ENCODE measurements at regions not wholly inside any gene's neighbourhood (a gene's known extent, or its start where the extent isn't known, plus 50 kb on each side); places are given as distances from the start of the nearest gene placed in this dataset.
A peak's percentile ranks its signal among the peaks of the same experiment; 100 is the strongest.

DNA sequence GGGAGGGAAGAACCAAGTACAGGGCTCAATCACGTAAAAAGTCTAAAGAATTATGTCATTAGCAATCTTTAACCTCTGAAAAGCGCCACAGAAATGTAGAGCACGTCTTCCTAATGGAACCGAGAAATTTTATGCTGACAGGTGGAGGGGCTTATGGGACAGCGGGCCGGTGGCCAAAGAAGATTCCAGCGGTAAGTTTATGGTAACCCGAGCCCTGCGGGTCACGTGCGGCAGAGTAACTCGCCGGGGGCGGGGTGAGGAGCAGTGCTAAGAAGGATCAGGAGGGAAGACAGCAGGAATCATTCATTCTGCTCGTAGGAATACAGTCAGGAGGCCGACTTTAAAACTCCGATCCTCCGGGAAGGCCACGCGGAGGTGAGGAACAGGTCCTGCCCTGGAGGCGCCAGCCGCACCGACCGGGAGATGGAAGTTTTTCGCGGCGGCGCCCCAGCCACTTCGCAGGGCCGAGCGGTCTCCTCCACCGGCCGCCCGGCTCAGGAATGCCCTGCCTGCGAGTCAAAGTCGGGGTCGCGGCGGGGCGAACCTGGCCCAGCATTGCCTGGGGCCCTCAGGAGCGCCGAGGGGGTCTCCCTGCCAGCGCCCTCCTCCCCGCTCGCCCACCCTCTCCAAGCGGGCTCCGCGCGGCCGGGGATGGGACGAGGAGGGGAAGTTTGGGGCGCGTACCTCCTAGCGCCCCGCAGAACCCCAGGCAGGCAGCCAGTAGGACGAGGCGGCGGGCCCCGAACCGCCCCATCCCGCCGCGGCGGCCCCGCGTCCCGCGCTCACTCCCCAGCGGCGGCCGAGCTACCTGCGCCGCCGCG is 101.8 kb downstream of the ESM1 start:
- DNase-seq (peak; percentile 43 to 75 (median 70)), ATAC-seq (peak; percentile 73 to 76)
- Histone ChIP-seq H3K27me3 (ENCODE audit: control insufficient read depth, insufficient read depth) (no peaks in the 10 kb centered on the region), H3K9me3 (ENCODE audit: control insufficient read depth, low read length) (no peaks in the 10 kb centered on the region), H3K4me1 (ENCODE audit: control insufficient read depth, insufficient read depth, low read length) (no peaks in the 10 kb centered on the region), H3K27ac (ENCODE audit: low read length) (no peak overlapping the region), H3K4me3 (ENCODE audit: low read length) (peak overlapping the region; percentile 27)
- 3% methylated on average over 75 of the region's 75 CpGs for WGBS
- intact Hi-C loops (cut with DNase I) = no loop called here

- intact Hi-C loops (cut with DNase I) = no loop called here
- no peaks in the 10 kb centered on the region for H3K9me3 ChIP-seq (ENCODE audit: control insufficient read depth, low read length)
- no peaks in the 10 kb centered on the region for H3K4me1 ChIP-seq (ENCODE audit: control insufficient read depth, insufficient read depth, low read length)
- peak in 1 of 2 donors; percentile 41 for ATAC-seq
- no peak overlapping the region for H3K4me3 ChIP-seq (ENCODE audit: low read length)
- WGBS = 76% methylated on average over 8 of the region's 8 CpGs
- no peak for DNase-seq
- no peak overlapping the region for H3K27ac ChIP-seq (ENCODE audit: low read length)
- no peaks in the 10 kb centered on the region for H3K27me3 ChIP-seq (ENCODE audit: control insufficient read depth, insufficient read depth)
These were observed 102.6 kb downstream of the ESM1 start for GRCh38 chr5:54882841-54883240.

GRCh38 chr5:54882101-54882500 is 103.3 kb downstream of the ESM1 start:
- H3K4me3 ChIP-seq (ENCODE audit: low read length) = no peak overlapping the region

DNA sequence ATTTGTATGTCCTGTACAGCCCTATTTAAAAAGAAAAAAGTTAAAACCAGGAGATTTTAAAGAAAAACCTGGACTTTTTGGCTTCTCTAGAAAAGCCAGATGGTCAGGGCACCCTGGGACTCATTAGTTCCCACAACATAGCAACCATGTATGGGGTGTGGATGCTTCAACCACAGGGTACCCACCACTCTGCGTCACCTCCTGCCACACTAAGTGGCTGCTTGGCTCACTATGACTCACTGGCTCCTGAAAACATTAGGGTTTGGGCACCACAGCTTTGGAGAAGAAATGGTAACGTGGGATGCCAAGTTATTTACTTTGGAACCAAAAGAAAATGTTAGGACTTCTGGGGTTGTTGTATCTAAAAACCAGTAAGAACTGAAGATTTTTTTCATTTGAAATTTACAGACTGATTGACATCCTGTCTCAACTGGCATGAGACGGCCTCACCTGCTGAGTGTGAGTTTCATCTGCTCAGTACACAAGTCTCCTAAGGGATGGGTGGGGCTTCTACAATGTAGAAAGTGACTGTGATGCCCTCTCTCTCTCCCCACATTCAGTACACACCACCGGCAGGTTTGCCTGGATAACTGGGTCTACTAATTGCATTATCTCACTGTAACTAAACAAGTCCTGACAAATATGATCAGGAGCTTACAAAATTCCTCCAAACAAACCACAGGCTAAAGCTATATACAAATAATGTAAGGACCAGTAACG is 103.9 kb downstream of the ESM1 start:
- Histone ChIP-seq H3K4me1 (ENCODE audit: control insufficient read depth, insufficient read depth, low read length) (no peaks in the 10 kb centered on the region), H3K9me3 (ENCODE audit: control insufficient read depth, low read length) (no peaks in the 10 kb centered on the region), H3K27me3 (ENCODE audit: control insufficient read depth, insufficient read depth) (no peaks in the 10 kb centered on the region), H3K4me3 (ENCODE audit: low read length) (no peak overlapping the region), H3K27ac (ENCODE audit: low read length) (no peak overlapping the region)
- ATAC-seq = no peak
- intact Hi-C loops (cut with DNase I) = no loop called here
- 87% methylated on average over 5 of the region's 5 CpGs for WGBS
- DNase-seq = no peak

More at GRCh38 chr5:54882101-54882500, 103.3 kb downstream of the ESM1 start:
- Histone ChIP-seq H3K27me3 (ENCODE audit: control insufficient read depth, insufficient read depth) (no peaks in the 10 kb centered on the region), H3K9me3 (ENCODE audit: control insufficient read depth, low read length) (no peaks in the 10 kb centered on the region), H3K4me1 (ENCODE audit: control insufficient read depth, insufficient read depth, low read length) (no peaks in the 10 kb centered on the region), H3K27ac (ENCODE audit: low read length) (no peak overlapping the region)
- intact Hi-C loops (cut with DNase I) = no loop called here
- WGBS = 86% methylated on average over 4 of the region's 4 CpGs
- ATAC-seq (no peak), DNase-seq (no peak)

DNA sequence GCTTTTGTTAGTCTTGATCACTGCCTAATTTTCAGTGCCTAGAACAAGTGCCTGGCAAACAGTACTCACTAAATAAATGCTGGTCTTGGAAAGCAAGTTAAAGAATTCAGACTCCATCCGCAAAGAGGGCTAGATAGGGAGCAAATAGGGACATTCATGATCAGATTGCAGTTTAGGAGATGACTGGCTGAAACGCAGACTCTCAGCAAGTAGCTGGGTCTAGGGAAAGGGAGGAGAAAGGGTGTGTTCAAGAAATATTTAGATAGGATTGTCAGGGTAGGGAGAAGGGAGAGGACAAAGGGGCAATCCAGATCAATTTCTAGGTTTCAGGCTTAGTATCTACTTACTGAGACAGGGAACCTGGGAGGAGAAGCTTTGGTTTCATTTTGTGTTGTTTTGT is 108.4 kb downstream of the ESM1 start:
- Histone ChIP-seq H3K4me1 (ENCODE audit: control insufficient read depth, insufficient read depth, low read length) (no peaks in the 10 kb centered on the region), H3K27ac (ENCODE audit: low read length) (no peak overlapping the region), H3K9me3 (ENCODE audit: control insufficient read depth, low read length) (no peaks in the 10 kb centered on the region), H3K4me3 (ENCODE audit: low read length) (no peak overlapping the region), H3K27me3 (ENCODE audit: control insufficient read depth, insufficient read depth) (no peaks in the 10 kb centered on the region)
- WGBS = 84% methylated on average over 2 of the region's 2 CpGs
- intact Hi-C loops (cut with DNase I) = no loop called here
- DNase-seq (no peak), ATAC-seq (no peak)

DNA sequence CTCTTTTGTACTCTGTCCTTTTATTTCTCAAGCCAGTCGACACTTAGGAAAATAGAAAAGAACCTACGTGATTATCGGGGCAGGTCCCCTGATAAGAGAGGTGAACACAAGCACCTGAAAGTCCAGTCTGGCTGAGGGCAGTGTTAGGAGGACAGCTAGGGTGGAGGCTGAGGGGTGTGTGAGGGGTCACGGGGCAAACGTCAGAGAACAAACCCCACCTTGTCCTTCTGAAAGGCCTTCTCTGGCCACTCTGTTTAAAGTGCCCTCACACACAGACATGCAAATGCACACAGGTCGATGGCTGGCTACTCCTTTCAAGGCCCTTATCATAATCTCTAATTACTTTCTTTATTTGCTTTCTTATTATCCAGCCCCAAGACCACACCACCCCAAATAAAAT is 108.8 kb downstream of the ESM1 start:
- ATAC-seq = no peak
- 61% methylated on average over 6 of the region's 6 CpGs for WGBS

DNA sequence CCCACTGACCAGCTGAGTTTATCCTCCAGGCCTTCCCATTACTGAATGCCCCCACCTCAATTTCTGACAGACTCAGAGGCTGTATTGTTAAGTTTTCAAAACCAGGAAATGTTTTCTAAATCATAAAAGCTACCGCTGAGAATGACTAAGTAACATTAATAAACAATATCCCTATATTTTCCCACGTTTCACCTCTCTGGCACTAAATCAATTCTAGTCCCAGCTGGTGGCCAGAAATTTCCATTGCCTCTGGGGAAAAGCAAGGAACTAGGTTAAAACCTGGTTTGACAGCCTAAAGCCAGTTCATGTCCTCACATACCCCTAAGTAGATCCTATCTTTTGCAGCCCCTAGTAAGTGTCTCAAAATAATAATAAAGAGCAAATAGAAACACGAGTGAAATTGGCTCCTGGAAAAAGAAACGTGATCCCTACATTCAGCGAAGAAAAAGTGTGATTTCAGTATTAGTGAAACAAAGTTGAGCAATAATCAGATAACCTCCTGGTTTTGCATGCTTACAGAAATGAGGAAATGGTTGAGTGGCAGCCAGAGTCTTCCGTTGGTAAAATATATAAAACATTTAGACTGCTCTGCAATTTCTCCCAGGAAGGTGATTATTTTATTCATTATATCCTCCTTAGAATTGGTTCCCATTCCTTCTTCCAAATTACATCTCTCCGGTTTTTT is 110.9 kb downstream of the ESM1 start:
- Histone ChIP-seq H3K27ac (ENCODE audit: low read length) (no peak overlapping the region), H3K9me3 (ENCODE audit: control insufficient read depth, low read length) (no peaks in the 10 kb centered on the region), H3K4me3 (ENCODE audit: low read length) (no peak overlapping the region), H3K4me1 (ENCODE audit: control insufficient read depth, insufficient read depth, low read length) (no peaks in the 10 kb centered on the region), H3K27me3 (ENCODE audit: control insufficient read depth, insufficient read depth) (no peaks in the 10 kb centered on the region)
- DNase-seq (no peak), ATAC-seq (no peak)
- intact Hi-C loops (cut with DNase I) = no loop called here
- WGBS = 38% methylated on average over 7 of the region's 7 CpGs

More for the DNA sequence above, 108.8 kb downstream of the ESM1 start:
- H3K4me3 ChIP-seq (ENCODE audit: low read length) = no peak overlapping the region
- H3K4me1 ChIP-seq (ENCODE audit: control insufficient read depth, insufficient read depth, low read length) = no peaks in the 10 kb centered on the region
- H3K9me3 ChIP-seq (ENCODE audit: control insufficient read depth, low read length) = no peaks in the 10 kb centered on the region
- H3K27ac ChIP-seq (ENCODE audit: low read length) = no peak overlapping the region
- no peak for DNase-seq
- intact Hi-C loops (cut with DNase I) = no loop called here
- no peaks in the 10 kb centered on the region for H3K27me3 ChIP-seq (ENCODE audit: control insufficient read depth, insufficient read depth)

DNA sequence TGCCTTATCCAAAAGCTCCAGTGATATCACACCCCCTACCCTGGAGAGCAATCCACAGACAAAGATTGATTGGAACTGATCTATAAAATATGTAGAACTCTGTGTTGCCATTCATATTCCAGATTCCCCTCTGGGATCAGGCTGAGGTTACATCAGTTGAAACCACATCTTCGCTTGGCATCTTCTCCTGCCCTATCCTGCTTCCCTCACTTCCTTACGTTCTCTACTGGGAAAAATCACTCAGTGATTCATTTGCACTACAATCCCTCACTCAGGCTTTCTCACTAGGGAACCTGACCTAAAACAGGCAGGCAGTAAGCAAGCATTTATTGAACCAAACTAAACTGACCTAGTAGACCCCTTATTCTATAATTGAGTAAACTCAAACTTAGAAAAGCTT is 111.7 kb downstream of the ESM1 start:
- intact Hi-C loops (cut with DNase I) = no loop called here
- 82% methylated on average over 2 of the region's 2 CpGs for WGBS
- Histone ChIP-seq H3K4me1 (ENCODE audit: control insufficient read depth, insufficient read depth, low read length) (no peaks in the 10 kb centered on the region), H3K27me3 (ENCODE audit: control insufficient read depth, insufficient read depth) (no peaks in the 10 kb centered on the region), H3K9me3 (ENCODE audit: control insufficient read depth, low read length) (no peaks in the 10 kb centered on the region), H3K4me3 (ENCODE audit: low read length) (no peak overlapping the region), H3K27ac (ENCODE audit: low read length) (no peak overlapping the region)
- DNase-seq = no peak
- no peak for ATAC-seq

DNA sequence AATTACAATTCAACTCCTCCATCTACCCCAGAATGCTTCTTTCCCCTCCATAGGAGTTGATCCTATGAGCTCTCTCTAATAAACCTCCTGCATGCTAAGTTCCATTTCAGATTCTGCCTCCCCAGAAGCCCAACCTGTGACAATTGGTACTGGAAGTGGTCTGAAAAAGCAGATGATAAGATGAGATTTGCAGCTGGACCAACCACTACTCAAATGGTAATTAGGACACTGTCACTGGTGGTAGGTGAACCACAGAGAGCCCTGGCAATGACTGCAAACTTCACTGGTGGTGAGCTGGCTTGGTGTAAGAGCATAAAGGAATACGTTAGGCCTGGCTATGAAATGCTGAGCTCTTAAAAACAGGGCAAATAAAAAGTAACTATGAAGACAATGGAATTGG is 112.6 kb downstream of the ESM1 start:
- intact Hi-C loops (cut with DNase I) = no loop called here
- Histone ChIP-seq H3K4me3 (ENCODE audit: low read length) (no peak overlapping the region), H3K9me3 (ENCODE audit: control insufficient read depth, low read length) (no peaks in the 10 kb centered on the region), H3K4me1 (ENCODE audit: control insufficient read depth, insufficient read depth, low read length) (no peaks in the 10 kb centered on the region), H3K27me3 (ENCODE audit: control insufficient read depth, insufficient read depth) (no peaks in the 10 kb centered on the region), H3K27ac (ENCODE audit: low read length) (no peak overlapping the region)
- DNase-seq = no peak
- WGBS = 78% methylated on average over 1 of the region's 1 CpG
- no peak for ATAC-seq

- no peak overlapping the region for H3K4me3 ChIP-seq (ENCODE audit: low read length)
- no peaks in the 10 kb centered on the region for H3K9me3 ChIP-seq (ENCODE audit: control insufficient read depth, low read length)
- H3K27me3 ChIP-seq (ENCODE audit: control insufficient read depth, insufficient read depth) = no peaks in the 10 kb centered on the region
- DNase-seq = no peak
- H3K27ac ChIP-seq (ENCODE audit: low read length) = no peak overlapping the region
- no peaks in the 10 kb centered on the region for H3K4me1 ChIP-seq (ENCODE audit: control insufficient read depth, insufficient read depth, low read length)
- intact Hi-C loops (cut with DNase I) = no loop called here
- ATAC-seq = no peak
- 85% methylated on average over 3 of the region's 3 CpGs for WGBS
These were observed 115.1 kb downstream of the ESM1 start for GRCh38 chr5:54870271-54870670.

DNA sequence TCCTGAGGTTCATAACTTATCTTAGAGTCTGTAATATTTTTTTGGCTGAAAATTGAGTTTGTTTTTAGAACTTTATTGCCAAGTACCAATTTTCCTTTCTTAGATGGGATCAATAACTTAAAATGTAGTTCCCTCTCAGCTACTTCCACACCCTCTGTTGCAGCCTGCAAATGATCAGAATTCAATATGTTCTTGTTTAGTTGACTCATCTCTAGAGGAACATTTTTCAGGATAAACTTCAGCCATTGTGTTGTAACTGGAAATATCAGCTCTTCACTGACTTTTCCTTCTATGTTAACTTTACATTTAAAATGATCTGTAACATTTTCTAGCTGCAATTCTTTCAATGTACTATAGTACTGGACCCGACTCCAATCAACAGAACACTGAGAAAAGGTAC is 115.7 kb downstream of the ESM1 start:
- no peaks in the 10 kb centered on the region for H3K27me3 ChIP-seq (ENCODE audit: control insufficient read depth, insufficient read depth)
- H3K4me3 ChIP-seq (ENCODE audit: low read length) = no peak overlapping the region
- WGBS = 87% methylated on average over 1 of the region's 1 CpG
- H3K27ac ChIP-seq (ENCODE audit: low read length) = no peak overlapping the region
- intact Hi-C loops (cut with DNase I) = loop anchor here in 1 of 4 donors (5.0 kb wide), 1 partner anchor 352 kb away; the partner anchor contains the start of gene SNX18
- no peak for ATAC-seq
- no peaks in the 10 kb centered on the region for H3K4me1 ChIP-seq (ENCODE audit: control insufficient read depth, insufficient read depth, low read length)
- H3K9me3 ChIP-seq (ENCODE audit: control insufficient read depth, low read length) = no peaks in the 10 kb centered on the region
- DNase-seq = no peak

Data from right cardiac atrium (tissue), 5 donors.